SK-N-SH (cell line): ENCODE measurements at regions not wholly inside any gene's neighbourhood (a gene's known extent, or its start where the extent isn't known, plus 50 kb on each side); places are given as distances from the start of the nearest gene placed in this dataset.

ENCODE experiments used
- CTCF ChIP-seq: fragments of 200-600 bp; sonication (generic); IDR thresholded peaks from 2 replicates; pipeline ENCODE4 v1.6.1; 2017; ENCODE audit warnings: antibody characterized with exemption, mild to moderate bottlenecking, moderate library complexity
- EP300 ChIP-seq, 2 experiments: IDR thresholded peaks; 2 replicates each; pipeline versions ENCODE4 v1.4.0 to v1.6.1; 2012; ENCODE audit warnings: borderline replicate concordance in 1 of 2, low read depth in 1 of 2, low read length in 1 of 2
- RXRA ChIP-seq: IDR thresholded peaks from 2 replicates; pipeline ENCODE4 v1.4.0; 2012; ENCODE audit warnings: low read depth, mild to moderate bottlenecking, borderline replicate concordance
- YY1 ChIP-seq: IDR thresholded peaks from 2 replicates; pipeline ENCODE4 v1.4.0; 2012; ENCODE audit warnings: low read depth, mild to moderate bottlenecking

GRCh38 chr4:127250577-127250976 is 382.2 kb upstream of the INTU start:
- no peak for TF ChIP-seq CTCF
- no peak for TF ChIP-seq EP300 (IDR thresholded peaks at IDR 0.05; ENCODE audit: borderline replicate concordance in 1 of 2, low read depth in 1 of 2, low read length in 1 of 2)
- TF ChIP-seq YY1 = no peak
- no peak for TF ChIP-seq RXRA
